ENCODE measurements at regions not wholly inside any gene's neighbourhood (a gene's known extent, or its start where the extent isn't known, plus 50 kb on each side); places are given as distances from the start of the nearest gene placed in this dataset.

GRCh38 chr2:188851311-188851710 is 122.9 kb upstream of the COL3A1 start:
- no peak for DNase-seq (ENCODE audit: low spot score)

DNA sequence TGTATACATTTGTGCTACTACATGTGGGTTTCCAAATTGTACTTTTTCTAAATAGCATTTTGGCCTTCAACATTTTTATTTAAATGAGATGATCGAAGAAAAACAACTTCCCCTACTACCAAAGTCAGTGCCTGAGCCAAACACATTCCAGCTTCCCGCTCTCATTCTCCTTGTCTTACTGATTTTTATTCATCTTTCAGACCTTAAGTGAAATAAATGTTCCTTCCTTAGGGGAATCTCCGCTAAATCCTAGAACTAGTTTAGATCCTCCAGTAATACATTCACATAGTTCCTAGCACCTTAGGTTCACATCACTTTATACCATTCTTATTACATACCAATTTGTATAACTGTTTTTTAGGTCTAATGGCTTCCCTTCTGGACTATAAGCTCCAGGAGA is 122.3 kb upstream of the COL3A1 start:
- no peak for DNase-seq (ENCODE audit: low spot score)

DNA sequence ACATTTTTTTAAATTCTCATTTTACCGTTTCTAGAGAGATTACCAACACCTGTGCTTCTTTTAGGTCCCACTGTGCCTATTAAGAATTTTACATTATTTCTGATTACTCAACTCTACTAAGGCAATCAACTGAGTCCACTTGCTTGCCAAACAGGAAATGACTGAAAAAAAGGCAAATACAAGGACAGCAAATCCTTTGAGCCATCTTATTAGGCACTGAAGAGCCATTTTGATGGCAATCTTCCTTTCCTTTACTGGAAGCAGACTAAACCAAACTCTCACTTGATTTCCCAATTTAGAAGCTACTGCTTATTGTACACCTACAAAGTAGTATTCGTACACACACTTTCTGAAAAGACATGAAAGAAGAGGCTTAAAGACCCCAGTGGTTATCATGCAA is 121.4 kb upstream of the COL3A1 start:
- peak; percentile 37 for DNase-seq (ENCODE audit: low spot score)

- peak; percentile 96 for DNase-seq (ENCODE audit: low spot score)
These were observed 120.9 kb upstream of the COL3A1 start for GRCh38 chr2:188853307-188853706.

DNA sequence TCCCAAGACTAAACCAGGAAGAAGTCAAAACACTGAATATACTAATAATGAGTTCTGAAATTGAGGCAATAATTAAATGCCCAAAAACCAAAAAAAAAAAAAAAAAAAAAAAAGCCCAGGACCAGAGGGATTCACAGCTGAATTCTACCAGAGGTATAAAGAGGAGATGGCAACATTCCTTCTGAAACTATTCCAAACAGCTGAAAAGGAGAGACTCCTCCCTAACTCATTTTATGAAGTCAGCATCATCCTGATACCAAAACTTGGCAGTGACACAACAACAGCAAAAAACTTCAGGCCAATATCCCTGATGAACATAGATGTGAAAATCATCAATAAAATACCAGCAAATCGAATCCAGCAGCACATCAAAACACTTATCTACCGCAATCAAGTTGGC is 108.5 kb upstream of the COL3A1 start:
- DNase-seq (ENCODE audit: low spot score) = no peak

GRCh38 chr2:188869550-188869949 is 104.6 kb upstream of the COL3A1 start:
- peak; percentile 73 for DNase-seq (ENCODE audit: low spot score)

- peak; percentile 57 for DNase-seq (ENCODE audit: low spot score)
These were observed 103.9 kb upstream of the COL3A1 start for GRCh38 chr2:188870289-188870688.

DNA sequence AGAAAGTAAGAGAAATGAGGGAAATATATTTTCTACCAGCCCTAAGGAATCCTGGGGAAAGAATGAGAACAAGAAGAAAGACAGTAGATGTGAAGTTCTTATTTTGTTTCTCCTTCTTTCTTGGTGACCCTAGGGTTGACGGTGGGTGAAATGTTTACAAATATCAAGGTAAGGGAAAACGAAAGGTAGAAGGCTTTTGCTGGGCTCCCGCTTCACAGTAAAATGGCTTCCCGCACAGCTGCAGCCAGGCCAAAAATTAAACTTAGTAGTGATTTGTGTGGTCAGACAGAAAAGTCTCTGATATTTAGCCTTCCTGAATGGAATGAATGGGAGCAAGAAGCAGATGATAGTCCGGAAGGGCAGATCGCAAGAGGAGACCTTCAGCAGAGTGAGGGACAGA is 99.1 kb upstream of the COL3A1 start:
- no peak for DNase-seq (ENCODE audit: low spot score)

GRCh38 chr2:188878716-188879115 is 95.5 kb upstream of the COL3A1 start:
- DNase-seq (ENCODE audit: low spot score) = no peak

DNA sequence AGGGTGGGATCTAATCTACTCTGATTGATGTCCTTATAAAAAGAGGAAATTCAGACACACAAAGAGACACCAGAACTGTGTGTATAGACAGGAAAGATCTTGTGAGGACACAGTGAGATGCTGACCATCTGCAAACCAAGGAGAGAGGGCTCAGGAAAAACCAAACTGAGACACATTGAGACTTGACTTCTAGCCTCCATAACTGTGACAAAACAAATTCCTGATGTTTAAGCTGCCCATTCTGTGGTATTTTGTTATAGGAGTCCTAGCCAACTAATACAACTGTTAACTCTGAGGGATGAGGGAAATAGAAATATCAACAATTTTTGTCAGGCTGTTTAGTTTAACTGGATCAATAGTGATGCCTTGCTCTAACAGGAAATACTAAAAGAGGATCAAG is 93.4 kb upstream of the COL3A1 start:
- no peak for DNase-seq (ENCODE audit: low spot score)

DNA sequence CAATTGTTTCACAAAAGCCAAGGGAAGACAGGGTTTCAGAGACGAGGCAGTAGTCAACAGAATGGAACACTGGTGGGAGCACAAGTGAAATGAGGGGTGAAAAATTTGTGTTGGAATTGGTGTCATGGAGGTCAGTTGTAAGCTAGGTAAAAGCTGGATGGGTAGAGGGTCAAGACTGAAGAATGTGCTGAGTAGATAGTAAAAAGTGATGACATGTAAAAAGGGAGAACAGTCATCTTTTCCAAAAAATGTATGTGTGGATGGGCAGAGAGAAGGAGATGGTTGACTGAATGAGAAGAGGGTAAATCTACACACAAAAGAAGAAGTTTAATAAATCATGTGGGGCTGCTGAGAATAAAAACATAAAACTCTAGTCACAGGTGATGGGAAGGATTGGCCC is 92.7 kb upstream of the COL3A1 start:
- DNase-seq (ENCODE audit: low spot score) = no peak

DNA sequence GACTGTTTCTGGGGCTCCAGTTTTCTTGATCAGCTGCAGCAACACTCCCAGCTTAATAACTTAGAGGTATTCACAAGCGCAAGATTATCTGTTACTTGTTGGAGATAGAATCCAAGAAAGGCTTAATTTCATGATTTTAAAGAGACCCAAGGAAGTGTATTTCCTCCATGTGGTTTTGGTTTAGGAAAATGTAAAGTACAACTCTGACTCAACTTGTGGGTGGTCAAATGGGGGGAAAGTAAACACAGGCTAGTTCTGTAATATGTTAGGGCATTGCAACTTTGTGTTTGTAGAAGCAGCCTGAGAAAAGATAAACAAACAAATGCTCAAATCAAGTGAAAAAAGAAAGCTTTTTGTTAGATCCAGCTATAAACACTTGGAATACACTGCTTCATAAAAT is 90.1 kb upstream of the COL3A1 start:
- peak; percentile 51 for DNase-seq (ENCODE audit: low spot score)

- no peak for DNase-seq (ENCODE audit: low spot score)
These were observed 89.7 kb upstream of the COL3A1 start for GRCh38 chr2:188884517-188884916.

DNA sequence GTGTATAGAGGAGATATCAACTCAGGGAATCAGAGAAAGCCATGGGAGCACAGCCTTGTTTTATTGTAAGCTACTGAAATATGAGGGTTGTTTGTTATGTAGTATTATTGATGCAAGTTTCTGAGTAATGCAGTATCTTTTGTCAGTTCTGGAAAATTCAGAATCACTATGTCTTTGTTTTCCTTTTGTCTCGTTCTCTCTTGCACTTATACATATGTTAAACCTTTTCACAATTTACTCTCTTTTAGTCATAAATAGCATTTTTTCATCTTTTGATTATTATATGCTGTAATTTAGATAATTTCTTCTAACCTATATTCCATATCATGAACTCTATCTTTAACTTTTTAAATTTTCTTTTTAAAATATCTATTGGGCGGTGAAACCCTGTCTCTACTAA is 85.0 kb upstream of the COL3A1 start:
- DNase-seq (ENCODE audit: low spot score) = no peak

- DNase-seq (ENCODE audit: low spot score) = no peak
These were observed 83.4 kb upstream of the COL3A1 start for GRCh38 chr2:188890755-188891154.

DNA sequence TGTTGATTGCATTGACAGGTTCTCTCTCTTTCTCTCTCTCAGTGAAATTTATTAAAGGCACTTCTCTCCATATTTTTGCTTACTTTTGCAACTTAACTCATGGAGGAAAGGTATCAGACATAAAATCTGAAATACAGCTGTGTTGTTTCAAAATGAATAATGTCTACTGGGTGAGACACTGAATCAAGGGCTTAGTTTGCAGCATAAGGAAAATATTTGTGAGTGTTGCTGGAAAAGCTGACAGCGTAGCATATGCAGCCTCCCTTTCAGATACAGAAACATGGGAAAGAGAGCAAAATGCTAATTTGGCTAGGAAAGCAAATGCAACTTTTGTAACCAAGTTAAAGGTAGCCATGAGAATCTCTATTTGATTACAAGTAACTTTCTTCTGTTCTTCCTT is 81.5 kb upstream of the COL3A1 start:
- DNase-seq (ENCODE audit: low spot score) = peak; percentile 94

GRCh38 chr2:188893972-188894371 is 80.2 kb upstream of the COL3A1 start:
- no peak for DNase-seq (ENCODE audit: low spot score)

GRCh38 chr2:188894979-188895378 is 79.2 kb upstream of the COL3A1 start:
- no peak for DNase-seq (ENCODE audit: low spot score)

GRCh38 chr2:188897096-188897495 is 77.1 kb upstream of the COL3A1 start:
- DNase-seq (ENCODE audit: low spot score) = peak; percentile 86

- DNase-seq (ENCODE audit: low spot score) = no peak
These were observed 75.9 kb upstream of the COL3A1 start for GRCh38 chr2:188898261-188898660.

DNA sequence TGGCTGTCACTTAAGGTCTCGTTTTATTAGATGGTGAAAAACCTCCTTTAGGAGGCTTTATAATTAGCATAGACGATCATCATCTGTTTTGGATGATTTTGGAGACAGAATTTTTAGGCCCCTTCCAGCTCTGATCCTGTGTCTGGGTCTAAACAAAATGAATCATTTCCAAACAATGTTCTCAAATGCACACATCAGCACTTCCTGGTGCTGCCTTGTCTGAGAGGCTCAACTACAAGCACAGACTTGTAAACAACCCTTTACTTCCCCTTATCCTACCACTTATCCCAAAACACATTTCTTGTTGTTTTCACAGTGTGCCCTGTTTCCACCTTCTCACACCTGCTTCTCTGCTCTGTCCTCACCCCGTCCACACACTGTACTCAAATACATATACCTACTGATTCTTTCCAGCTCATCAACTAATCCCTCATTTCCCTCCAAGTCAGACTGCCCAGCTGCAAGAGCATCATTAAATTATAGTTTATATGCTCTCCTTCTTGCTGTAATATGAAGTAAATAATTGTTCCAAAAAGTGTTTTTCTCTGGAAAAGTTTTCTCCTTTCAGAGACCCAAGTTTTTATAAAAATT is 71.2 kb upstream of the COL3A1 start:
- DNase-seq (ENCODE audit: low spot score) = peak; percentile 76

- no peak for DNase-seq (ENCODE audit: low spot score)
These were observed 70.4 kb upstream of the COL3A1 start for GRCh38 chr2:188903740-188904139.

GRCh38 chr2:188909036-188909435 is 65.1 kb upstream of the COL3A1 start:
- no peak for DNase-seq (ENCODE audit: low spot score)

DNA sequence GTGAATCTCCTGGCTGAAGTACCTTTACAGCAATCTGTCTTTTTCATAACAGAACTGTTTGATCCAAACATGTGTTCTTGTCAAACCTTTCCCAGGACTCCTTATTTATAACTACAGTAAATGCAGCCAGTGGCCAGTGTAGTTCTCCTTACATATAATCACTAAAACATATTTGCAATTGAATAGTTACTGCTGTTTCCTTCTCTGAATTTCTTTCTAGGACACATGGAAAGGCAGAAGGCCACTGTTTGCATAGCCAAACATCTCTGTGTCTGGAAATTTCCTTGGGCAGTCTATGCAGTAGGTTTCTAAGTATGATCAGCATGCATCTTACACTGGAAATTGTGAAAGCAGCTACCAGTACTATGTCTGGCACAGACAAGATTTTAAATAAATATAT is 57.4 kb upstream of the COL3A1 start:
- DNase-seq (ENCODE audit: low spot score) = peak; percentile 45
